ENCODE measurements at regions not wholly inside any gene's neighbourhood (a gene's known extent, or its start where the extent isn't known, plus 50 kb on each side); places are given as distances from the start of the nearest gene placed in this dataset.

DNA sequence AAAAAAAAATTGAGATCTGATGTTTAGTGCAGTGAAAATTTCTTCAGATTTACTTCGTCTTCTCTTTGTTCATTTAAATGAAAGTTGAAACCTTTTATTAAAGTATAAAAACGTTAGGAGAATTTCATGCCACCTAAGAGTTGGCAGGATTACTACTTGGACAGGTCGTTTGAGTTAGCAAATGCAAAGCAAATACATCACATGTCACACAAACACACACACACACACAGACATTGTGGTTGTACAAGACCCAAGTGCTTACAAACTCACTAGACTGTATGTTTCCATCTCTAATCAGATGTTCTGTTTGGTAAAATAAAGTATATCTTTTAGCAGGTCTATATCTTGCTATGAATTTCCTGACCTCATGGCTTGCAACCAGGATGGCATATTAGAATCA is 185.6 kb upstream of the COX10 start:
- TF ChIP-seq SOX15 (CRISPR knock-in tag; IDR thresholded peaks at IDR 0.05) (no peak), ZNF121 (CRISPR knock-in tag; IDR thresholded peaks at IDR 0.05) (no peak), FOXP1 (CRISPR knock-in tag; IDR thresholded peaks at IDR 0.05; ENCODE audit: borderline replicate concordance) (no peak), RORB (CRISPR knock-in tag; IDR thresholded peaks at IDR 0.05) (no peak), JAZF1 (CRISPR knock-in tag; IDR thresholded peaks at IDR 0.05) (no peak), TEAD4 (CRISPR knock-in tag; IDR thresholded peaks at IDR 0.05) (no peak), SMAD4 (CRISPR knock-in tag; IDR thresholded peaks at IDR 0.05) (no peak), ZNF671 (CRISPR knock-in tag; IDR thresholded peaks at IDR 0.05) (no peak), ZNF263 (CRISPR knock-in tag; IDR thresholded peaks at IDR 0.05; ENCODE audit: low read depth) (no peak), EMX1 (CRISPR knock-in tag; IDR thresholded peaks at IDR 0.05) (no peak)
- TF ChIP-seq, protein P1, sequence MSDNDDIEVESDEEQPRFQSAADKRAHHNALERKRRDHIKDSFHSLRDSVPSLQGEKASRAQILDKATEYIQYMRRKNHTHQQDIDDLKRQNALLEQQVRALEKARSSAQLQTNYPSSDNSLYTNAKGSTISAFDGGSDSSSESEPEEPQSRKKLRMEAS (CRISPR knock-in tag; IDR thresholded peaks at IDR 0.05): no peak
- no peak for ATAC-seq
- no peaks in the 10 kb centered on the region for H3K4me1 Mint-ChIP-seq
- H3K9me3 Mint-ChIP-seq: peaks cover 15% of the 10 kb centered on the region
- ChIA-PET POLR2A (no interaction called here), CTCF (no interaction called here)
- DNase-seq (ENCODE audit: low spot score): no peak
- H3K27ac Mint-ChIP-seq: no peak overlapping the region
- peaks cover 5% of the 10 kb centered on the region; the same call in 1 of the 2 replicates for H3K36me3 Mint-ChIP-seq
- no peaks in the 10 kb centered on the region for H3K27me3 Mint-ChIP-seq (ENCODE audit: low read depth)
- no peak overlapping the region for H3K4me3 Mint-ChIP-seq

- H3K27ac Mint-ChIP-seq: no peak overlapping the region
- no peak for TF ChIP-seq NFATC4 (CRISPR knock-in tag; IDR thresholded peaks at IDR 0.05)
- no peak for TF ChIP-seq CDX4 (CRISPR knock-in tag; IDR thresholded peaks at IDR 0.05; ENCODE audit: borderline replicate concordance)
- TF ChIP-seq ZNF671 (CRISPR knock-in tag; IDR thresholded peaks at IDR 0.05): no peak
- no peak for TF ChIP-seq JUN (CRISPR knock-in tag; IDR thresholded peaks at IDR 0.05)
- H3K36me3 Mint-ChIP-seq: peaks cover 5% of the 10 kb centered on the region; the same call in 1 of the 2 replicates
- DNase-seq (ENCODE audit: low spot score): no peak
- POLR2A ChIA-PET: no interaction called here
- no peaks in the 10 kb centered on the region for H3K27me3 Mint-ChIP-seq (ENCODE audit: low read depth)
- CTCF ChIA-PET: no interaction called here
- H3K4me1 Mint-ChIP-seq: no peaks in the 10 kb centered on the region
- no peak overlapping the region for H3K4me3 Mint-ChIP-seq
- no peak for ATAC-seq
- peaks cover 15% of the 10 kb centered on the region for H3K9me3 Mint-ChIP-seq
These were observed 185.0 kb upstream of the COX10 start for GRCh38 chr17:13884347-13884746.

DNA sequence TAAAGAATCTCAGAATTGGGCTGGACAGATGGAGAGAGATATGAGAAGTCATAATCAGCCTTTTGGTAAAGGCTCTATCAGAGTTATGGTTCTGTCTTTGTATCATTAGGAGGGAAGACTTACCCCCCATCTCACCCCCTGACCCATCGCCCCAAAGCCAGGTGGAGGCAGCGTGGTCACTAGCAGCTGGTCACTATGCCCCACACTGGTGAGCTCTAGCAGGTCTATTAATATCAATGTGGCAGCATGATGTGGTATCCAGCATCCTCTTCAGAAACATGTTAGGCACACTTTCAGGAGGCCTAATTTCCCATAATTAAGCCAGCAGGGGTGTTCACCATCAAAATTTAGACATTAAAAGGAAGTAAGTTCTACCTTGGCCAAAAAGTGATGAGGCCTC is 183.8 kb upstream of the COX10 start:
- DNase-seq (ENCODE audit: low spot score) (no peak), ATAC-seq (no peak)
- H3K36me3 Mint-ChIP-seq: peaks cover 5% of the 10 kb centered on the region; the same call in 1 of the 2 replicates
- TF ChIP-seq, protein P2, sequence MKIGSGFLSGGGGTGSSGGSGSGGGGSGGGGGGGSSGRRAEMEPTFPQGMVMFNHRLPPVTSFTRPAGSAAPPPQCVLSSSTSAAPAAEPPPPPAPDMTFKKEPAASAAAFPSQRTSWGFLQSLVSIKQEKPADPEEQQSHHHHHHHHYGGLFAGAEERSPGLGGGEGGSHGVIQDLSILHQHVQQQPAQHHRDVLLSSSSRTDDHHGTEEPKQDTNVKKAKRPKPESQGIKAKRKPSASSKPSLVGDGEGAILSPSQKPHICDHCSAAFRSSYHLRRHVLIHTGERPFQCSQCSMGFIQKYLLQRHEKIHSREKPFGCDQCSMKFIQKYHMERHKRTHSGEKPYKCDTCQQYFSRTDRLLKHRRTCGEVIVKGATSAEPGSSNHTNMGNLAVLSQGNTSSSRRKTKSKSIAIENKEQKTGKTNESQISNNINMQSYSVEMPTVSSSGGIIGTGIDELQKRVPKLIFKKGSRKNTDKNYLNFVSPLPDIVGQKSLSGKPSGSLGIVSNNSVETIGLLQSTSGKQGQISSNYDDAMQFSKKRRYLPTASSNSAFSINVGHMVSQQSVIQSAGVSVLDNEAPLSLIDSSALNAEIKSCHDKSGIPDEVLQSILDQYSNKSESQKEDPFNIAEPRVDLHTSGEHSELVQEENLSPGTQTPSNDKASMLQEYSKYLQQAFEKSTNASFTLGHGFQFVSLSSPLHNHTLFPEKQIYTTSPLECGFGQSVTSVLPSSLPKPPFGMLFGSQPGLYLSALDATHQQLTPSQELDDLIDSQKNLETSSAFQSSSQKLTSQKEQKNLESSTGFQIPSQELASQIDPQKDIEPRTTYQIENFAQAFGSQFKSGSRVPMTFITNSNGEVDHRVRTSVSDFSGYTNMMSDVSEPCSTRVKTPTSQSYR (CRISPR knock-in tag; IDR thresholded peaks at IDR 0.05): no peak
- TF ChIP-seq EMX1 (CRISPR knock-in tag; IDR thresholded peaks at IDR 0.05): no peak
- no peak for TF ChIP-seq SMAD3 (CRISPR knock-in tag; IDR thresholded peaks at IDR 0.05; ENCODE audit: borderline replicate concordance)
- no peak for TF ChIP-seq ARID4B (CRISPR knock-in tag; IDR thresholded peaks at IDR 0.05; ENCODE audit: borderline replicate concordance)
- TF ChIP-seq, protein P3, sequence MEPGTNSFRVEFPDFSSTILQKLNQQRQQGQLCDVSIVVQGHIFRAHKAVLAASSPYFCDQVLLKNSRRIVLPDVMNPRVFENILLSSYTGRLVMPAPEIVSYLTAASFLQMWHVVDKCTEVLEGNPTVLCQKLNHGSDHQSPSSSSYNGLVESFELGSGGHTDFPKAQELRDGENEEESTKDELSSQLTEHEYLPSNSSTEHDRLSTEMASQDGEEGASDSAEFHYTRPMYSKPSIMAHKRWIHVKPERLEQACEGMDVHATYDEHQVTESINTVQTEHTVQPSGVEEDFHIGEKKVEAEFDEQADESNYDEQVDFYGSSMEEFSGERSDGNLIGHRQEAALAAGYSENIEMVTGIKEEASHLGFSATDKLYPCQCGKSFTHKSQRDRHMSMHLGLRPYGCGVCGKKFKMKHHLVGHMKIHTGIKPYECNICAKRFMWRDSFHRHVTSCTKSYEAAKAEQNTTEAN (CRISPR knock-in tag; IDR thresholded peaks at IDR 0.05): no peak
- TF ChIP-seq SOX15 (CRISPR knock-in tag; IDR thresholded peaks at IDR 0.05): no peak
- no peak for TF ChIP-seq PRDM15 (CRISPR knock-in tag; IDR thresholded peaks at IDR 0.05)
- TF ChIP-seq NFE2L1 (CRISPR knock-in tag; IDR thresholded peaks at IDR 0.05): no peak
- TF ChIP-seq NFATC4 (CRISPR knock-in tag; IDR thresholded peaks at IDR 0.05): no peak
- H3K27me3 Mint-ChIP-seq (ENCODE audit: low read depth): no peaks in the 10 kb centered on the region
- no peaks in the 10 kb centered on the region for H3K4me1 Mint-ChIP-seq
- ChIA-PET CTCF (no interaction called here), POLR2A (no interaction called here)
- H3K9me3 Mint-ChIP-seq: peaks cover 15% of the 10 kb centered on the region
- no peak overlapping the region for H3K27ac Mint-ChIP-seq
- no peak overlapping the region for H3K4me3 Mint-ChIP-seq

All from WTC11 (cell line).